ENCODE measurements at regions not wholly inside any gene's neighbourhood (a gene's known extent, or its start where the extent isn't known, plus 50 kb on each side); places are given as distances from the start of the nearest gene placed in this dataset.
A peak's percentile ranks its signal among the peaks of the same experiment; 100 is the strongest.

DNA sequence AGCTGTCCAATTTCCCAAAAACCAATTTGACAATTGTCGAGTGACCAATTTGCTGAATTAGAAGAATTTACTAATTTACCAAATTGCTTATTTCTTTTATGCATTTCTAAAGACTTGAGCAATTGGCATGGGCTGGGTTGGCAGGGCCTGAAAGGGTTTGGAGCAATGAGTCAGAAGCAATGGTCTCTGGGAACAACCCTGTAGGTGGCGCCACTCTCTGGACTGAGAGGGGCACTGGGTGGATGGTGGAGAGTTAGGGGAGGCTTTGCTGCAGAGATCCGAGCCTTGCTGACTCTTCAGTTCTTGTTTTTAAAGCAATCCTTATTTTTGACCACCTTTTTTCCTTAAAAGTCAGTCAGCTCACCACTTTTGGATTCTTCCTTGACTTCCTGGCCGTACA is 71.5 kb upstream of the RPS23 start:
- no peak for DNase-seq

DNA sequence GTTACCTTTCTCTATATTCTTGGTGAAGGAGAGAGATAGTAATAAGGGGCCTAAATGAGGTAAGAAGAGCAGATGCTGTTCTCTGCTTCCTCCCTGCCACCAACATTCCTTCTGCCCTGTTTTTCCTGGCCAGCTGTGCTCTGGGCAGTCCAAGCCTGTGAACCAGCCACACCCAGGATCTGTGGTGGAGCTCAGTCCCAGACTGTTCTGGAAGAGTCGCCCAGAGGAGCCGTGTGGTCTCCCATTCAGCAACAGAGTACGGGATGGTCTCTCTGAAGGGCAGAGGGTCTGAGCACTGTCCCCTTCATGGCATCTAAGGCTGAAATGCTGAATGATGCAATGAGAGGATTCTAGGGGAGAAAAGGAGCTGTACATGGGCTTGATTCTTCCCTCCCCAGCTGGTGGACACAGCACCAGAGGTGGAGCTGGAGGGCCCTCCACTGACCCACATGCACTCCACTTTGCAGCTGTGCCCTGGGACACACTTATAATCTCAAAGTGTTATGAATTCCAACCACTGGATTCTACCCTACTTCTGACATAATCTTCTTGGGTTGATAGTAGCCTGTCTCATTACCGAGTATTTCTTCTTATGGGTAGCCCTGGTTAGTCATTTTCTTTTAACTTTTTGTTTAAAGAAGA is 70.8 kb upstream of the RPS23 start:
- no peak for DNase-seq

DNA sequence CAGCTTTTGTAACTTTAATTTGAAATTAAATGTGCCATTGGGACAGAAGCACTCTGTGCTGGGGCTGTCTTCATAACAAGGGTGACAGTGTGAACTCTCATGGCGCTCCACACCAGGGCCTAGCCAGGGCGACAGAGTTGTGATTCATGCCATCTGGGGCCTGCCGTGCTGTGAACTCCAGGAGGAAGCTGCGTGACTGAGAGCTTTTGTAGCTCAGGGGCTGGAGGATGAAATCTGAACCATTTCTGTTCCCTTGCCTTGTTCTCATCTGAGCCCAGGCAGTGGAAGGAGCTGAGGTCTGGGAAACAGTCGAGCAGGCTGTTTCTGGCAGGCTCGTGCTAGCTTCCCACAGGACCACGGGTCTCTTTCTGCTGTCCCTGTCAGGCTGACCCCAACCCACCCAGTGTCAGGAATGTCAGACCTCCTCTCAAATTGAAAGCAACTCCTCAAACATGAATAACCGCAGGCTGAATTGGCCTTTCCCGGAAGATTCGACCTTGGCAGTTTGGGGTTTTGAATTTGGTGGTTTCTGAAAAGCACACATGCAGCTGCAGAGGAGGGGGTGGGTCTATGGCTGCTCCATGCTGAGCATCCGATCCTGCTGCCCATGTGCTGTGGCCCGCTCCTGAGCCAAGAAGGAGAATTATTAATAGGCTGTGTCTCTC is 69.2 kb upstream of the RPS23 start:
- peak; percentile 78 for DNase-seq

DNA sequence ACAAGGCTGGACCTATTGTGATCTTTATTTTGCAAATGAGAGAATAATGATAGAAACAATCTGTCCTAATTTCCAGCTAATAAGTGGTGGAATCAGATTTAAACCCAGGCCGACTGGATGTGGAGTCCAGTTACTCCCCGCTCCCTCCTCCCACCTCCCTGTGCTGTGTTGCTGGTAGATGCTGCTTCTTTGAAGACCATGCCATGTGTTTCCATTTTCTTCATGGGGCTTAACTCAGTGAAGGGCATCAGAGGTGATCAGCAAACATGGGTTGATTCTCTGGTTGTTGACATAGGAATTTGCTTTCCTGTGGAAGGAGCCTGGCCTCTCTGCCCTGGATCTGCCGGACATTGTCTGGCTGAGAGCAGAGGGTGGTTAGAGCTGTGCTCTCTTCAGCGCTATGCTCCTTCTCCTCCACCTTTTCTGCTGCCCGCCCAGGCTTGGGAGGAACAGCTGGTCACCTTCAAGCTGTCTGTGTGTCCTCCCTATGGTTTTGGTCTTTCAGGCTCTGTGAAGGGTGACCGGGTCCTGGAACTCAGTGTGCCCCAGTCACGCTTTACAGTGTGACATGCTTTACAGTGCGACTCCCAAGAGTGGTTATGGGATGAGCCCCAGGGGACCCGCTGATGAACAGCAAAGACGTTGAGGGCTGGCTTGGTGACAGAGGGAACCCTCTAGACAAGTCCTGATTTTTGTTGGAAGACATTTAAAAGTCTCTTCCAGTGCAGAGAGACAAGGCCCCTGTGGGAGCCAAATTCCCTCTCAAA is 68.4 kb upstream of the RPS23 start:
- no peak for DNase-seq

DNA sequence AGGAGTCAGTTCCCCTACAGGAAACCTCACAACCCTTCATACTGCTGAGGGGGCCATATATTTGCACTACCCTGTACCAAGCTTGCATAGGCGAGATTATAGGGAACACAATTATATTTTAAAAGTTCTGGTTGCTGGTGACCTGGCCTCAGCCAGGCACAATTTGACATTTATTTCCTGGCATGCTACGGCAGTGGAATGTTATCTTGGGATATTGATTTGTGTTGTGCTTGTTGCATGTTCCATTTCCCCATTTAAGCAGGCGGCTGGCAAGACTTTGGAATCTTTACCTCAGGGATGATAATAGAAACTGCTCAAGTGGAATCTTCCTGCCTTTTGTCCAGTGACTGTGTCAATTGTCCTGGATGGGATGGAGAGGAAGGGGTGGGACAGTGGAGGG is 67.0 kb upstream of the RPS23 start:
- no peak for DNase-seq

DNA sequence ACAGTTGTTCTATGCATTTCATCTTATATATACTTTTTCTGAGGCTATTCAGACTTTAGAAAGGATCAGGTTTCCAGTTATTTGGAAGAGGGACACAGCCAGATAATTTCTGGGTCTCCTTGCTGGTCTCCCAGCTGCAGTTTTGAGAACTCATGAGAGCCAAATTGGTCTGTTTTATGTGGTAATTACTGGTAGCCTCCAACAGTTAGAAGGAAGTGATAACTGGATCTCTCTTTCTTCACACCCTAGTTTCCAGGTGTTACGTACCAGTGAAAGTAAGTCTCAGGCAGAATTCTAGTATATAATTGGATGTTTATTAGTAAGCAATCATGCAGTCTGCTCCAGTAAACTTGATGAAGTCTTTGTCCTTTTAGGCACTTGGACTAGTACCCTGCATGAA is 63.2 kb upstream of the RPS23 start:
- no peak for DNase-seq

DNA sequence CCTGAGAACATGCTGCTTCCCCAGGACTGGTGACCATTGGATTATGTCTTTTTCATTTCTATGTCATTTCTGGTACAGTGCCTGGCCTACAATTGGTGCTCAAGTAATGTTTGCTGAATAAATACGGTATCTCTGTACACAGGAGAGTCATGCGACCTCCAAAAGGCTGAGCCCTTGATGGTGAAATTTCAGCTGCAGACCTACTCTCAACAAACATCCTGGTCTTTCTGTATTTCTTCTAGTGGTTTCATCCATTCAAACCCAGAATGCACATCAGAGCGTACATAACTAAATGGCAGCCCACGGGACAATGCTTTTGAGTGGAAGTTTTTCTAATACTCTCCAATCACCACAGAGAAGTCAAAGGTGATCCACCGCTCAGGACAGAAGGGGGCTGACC is 62.6 kb upstream of the RPS23 start:
- no peak for DNase-seq

DNA sequence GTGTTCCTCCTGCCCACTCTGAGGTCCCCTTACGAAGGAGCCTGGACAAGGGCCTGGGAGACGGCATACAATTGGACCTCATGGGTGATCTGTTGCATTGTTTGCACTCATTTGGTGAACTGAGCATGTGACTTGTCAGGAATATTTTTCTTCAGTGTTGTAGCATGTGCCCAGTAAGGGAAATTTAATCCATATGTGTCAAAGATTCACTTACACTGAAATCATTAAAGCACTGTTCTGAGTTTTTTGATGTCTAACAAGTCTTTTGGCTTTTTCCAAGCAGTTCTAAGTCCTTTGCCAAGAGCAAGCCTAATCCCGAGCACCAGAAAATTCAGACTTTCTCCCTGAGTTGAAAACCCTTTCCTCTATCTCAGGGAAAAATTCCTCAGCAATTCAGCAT is 61.6 kb upstream of the RPS23 start:
- DNase-seq, result no peak

DNA sequence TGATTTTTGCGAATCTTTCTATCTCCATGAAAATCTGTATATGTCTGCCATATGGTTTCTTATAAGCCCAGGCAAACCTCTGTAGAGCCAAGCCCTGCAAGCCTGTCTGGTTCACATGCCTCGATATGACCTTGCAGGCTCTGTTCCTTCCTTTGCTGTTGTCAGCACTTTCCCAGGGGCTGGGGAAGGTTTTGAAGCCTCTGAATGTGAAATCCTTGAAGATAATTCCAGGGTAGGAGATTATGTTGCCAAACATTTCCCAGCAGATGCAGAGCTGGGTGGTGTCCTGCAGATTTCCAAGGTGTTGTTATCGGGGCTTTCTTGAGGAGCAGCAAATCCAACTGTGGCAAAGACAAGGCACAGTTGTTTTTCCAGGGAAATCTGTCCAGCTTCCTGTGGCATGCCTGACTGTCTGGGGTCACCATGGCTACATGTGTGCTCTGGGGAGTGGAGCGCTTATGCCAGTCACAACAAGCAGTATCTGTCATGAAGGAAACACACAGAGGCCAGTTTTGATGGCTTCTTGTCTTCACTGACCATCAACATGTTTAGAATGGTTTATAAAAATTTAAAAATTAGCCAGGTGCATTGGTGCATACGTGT is 60.7 kb upstream of the RPS23 start:
- DNase-seq, result no peak

DNA sequence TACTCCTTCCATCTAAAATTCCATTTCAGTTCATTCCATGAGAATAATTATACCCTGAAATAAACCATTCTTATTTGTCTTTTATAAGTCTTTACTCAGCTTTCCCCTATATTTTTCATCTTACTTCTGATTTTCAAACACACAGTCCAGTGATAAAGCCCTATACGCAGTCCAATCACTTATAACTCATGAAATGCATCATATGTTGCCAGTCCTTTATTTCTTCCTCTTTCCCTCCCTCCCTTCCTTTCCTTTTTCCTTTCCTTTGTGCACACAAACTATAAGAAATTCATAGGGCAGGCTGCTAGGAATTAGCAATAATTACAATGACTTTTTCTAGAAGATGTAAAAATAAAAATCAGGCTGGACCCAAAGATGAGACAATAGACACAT is 58.8 kb upstream of the RPS23 start:
- no peak for DNase-seq

DNA sequence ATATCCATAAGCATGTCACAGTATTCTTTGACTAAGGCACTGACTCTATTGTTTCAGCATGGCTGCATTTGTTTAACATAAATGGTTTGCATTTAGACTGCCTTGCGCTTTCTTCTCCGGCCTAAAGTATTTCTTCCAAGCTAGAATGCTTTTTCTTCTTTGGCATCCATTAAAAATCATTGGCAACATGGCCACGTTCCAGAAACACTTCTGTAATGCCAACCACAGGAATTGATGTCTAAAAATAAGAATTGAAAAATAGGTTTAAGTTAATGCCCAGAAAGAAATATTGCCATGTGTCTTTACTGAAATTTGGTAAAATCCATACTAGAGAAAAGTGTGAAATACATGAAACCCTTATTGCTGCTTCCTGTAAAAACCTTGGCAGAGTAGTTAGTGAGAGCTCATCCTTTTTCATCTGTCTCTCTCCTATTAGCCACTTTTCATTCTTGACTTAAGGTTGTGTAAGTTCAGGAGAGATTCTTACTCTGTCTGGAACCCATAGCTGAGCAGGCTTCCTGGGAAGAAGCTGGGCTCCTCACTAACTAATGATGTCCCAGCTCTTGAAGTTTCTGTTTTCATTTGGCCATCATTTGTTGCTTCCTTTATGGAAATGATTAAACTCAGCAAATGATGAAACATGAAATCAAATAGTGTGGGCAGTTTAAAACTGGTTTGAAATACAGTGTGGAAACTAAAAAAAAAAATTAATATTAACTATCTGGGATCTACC is 58.2 kb upstream of the RPS23 start:
- DNase-seq, result no peak

DNA sequence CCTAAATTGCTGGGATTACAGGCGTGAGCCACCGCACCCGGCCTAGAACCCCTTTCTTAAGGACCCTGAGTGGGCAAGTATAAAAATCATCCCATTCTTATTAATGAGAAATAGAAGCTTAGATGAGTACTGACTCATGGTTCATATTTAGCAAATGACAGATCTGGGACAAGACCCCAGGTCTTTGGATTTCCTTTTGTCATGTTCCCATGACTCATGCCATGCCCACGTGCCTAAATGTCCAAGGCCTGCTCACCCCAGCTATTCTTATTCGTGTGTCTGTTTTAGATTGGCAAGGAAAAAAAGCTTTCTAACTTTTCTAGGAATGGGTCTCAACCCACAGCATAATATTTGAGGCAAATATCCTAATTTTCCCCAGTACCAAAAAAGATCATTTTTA is 57.7 kb upstream of the RPS23 start:
- no peak for DNase-seq

DNA sequence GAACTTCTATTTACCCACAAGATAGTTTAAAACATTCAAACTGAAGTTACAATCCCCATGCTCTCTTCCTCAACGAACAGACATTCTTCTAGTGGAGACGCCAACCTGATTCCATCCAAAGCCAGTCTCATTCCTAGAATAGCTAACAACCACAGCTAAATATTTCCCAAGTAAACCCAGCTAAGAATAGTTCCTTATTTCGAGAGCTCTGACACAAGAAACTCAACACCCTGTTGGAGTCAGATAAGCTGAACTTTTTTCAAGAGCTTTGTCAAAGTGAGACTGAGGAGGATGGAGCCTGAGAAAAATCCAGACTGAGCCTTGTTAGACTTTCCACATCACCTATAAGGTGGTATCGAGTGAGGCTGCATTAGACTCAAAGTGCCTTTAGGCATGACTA is 56.7 kb upstream of the RPS23 start:
- no peak for DNase-seq

DNA sequence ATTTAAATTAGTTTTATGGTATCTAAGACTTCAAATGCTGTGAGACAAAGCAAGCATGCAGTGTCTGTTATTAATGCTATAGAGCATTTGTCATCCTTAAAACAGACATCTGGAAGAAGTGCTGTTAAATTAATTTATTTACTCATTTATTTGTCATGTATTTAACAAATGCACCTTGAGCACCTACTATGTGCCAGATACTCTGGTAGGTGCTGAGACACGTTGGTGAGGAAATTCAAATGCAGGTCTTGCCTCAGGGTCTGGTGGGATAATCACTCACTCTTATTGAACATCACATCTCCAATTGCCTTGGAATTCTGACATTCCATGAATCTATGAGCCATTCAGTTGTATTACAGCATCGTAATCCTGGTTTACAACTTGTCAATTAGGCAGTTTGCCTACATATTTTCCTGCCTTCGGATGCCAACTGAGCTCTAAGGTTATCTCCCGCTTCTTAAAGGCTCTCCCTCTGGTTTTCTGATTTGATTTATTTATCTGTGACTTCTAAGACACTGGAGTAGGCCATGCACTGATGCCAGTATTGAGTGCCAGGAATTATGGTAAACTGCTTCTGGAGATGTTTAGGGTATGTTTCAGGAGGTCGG is 56.0 kb upstream of the RPS23 start:
- no peak for DNase-seq

DNA sequence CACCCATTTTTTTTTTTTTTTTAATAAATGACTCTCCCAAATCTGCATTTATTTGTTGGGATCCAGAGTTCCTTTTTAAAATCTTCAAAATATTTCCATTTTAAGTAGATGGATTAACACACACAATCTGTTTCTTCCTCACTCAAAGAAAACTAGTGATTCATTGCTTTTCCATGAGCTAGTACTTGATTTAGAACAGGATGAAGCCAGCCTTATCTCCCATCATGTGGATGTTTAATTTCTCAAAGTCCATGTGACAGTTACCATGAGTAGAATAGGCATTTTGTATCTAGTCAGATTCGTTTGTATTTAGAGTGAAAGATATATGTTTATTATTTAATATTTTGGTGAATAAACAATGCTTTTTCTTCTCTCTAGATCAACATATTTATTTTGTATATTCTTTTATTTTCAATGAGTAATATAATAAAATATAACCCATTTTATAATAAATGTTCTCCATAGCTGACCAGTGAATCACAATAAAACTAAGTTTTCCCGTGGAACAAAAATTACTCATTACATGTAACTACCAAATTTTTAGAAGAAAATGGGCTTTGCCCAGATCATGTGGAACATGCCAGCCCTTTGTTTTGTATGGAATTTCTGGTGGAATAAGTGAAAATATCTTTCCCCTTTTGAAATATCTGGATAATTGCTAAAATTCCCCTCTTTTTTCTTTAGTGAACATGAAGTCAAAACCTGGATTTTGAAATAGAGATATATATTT is 54.9 kb upstream of the RPS23 start:
- no peak for DNase-seq

DNA sequence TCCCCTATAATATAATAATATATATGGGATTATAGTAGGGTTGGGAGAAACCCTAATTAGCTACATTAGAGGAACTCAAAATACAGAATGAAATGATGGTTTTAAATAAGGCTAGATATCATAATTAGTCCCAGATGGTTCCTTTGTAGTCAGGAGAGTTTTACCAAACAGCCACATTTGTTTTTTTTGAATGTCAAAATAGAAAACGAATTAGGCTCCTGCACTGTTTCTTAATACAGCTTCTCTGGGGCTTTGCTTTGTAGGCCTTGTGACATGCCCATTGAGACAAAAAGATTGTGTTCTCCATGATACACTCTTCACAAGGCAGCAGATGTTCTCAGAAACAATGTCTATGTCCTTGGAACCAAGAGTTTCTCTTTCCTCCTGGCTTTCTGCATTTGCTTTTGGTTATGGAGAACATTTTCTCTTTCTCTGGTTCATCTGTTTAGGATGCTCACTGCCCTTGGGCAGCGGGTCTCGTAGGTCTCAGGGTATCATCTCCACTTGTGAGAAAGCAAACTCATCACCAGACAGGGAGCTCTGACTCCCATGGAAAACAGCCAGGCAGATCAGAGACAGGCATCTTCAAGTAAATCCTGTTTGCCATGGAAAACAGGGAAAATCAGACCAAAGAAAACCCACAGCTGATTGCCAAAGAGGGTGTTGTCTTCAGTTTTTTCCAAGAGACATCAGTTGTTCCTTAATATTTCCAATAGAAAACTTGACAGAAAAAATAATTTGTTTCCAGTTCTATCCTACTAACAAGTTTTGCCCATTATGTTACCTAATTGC is 54.1 kb upstream of the RPS23 start:
- DNase-seq, result no peak

DNA sequence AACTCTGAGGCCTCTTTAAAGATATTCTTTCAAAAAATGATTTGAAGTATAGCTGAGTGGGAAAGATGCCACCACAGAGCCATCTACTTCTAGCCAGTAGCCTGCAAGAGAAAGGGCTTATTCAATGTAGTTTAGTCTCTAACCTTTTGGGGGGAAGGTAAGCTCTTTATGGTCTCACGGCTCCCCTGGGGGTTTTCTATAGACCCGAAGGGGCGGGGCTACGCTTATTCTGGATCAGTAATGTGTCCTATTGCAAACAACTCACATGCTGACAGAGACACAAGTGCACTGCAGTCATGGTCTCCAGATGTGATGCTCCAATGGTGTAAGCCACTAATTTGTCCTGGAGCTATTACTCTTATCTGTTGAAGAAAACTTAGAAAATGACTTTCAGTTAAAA is 53.4 kb upstream of the RPS23 start:
- DNase-seq, result no peak

DNA sequence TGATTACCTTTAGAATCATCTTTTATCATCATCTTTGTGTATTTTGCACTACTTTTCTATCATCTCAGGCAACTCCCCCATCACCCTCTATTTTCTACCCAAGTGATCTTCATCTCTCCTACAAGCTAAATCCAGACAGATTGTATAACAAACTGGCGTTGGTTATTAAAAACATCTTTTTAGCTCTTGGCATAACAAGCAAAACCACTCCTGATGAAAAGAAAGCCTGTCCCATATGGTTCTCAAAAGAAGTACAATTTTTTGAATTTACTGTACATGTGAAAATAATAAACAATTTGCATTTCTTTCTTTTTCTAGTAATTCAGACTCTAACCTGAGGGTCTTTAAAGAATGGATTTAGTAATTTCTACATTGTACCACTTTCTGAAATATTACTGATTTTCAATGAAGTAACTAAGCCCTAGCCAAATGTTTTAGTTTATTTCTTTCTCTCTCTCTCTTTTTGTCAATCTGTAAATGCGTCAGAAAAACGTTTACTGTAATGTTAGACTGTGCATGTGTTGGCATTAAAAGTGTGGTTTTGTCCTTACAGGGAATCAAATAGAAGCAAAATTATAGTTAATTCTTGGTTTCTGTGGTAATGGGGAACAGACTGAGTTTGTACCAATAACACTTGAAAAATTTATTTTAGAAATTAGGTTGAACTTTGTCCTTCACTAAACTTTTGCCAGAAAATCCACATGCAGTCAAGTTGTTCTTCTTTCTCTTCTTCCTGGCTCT is 52.5 kb upstream of the RPS23 start:
- DNase-seq, result no peak

DNA sequence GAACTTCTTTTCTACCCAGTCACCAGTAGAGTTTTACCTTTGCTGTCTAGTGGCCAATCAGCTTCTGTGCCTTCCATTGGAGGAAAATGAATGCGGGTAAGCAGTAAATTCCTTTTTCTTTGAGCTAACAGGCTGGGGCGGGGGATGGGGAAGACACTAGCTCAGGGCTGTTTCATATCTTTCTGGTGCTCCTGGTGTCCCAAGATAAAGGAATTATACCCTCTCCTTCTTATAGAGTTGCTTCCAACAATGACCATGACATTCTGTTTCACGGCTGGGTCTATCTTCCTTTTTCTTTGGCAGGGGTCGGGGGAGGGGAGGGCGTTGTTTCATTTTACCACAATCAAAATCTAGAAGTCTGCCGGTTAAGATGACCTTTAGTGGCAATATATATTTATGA is 51.2 kb upstream of the RPS23 start:
- DNase-seq, result no peak
